ENCODE measurements at regions not wholly inside any gene's neighbourhood (a gene's known extent, or its start where the extent isn't known, plus 50 kb on each side); places are given as distances from the start of the nearest gene placed in this dataset.
A peak's percentile ranks its signal among the peaks of the same experiment; 100 is the strongest.
"Not testable (repeated sequence)": the region's sequence is repeated elsewhere in the genome, so short reads cannot be mapped to it uniquely, and the experiment has no call there.

DNA sequence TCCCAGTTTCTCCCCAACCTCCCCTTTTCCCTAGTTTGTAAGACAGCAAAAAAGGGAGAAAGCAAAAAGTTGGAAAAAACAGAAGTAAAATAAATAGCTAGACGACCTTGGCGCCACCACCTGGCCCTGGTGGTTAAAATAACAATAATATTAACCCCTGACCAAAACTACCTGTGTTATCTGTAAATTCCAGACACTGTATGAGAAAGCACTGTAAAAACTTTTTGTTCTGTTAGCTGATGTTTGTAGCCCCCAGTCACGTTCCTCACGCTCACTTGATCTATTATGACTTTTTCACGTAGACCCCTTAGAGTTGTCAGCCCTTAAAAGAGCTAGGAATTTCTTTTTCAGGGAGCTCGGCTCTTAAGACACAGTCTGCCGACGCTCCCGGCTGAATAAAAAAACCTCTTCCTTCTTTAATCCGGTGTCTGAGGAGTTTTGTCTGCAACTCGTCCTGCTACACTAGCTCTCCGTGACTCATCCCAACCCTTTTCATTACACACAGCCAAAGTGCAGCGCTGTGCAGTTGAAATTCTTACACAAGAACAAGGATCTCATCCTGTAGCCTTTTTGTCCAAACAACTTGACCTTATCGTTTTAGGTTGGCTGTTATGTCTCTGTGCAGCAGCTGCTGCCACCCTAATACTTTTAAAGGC lies 83.9 kb upstream of the DEFB108B start:
- H2AFZ ChIP-seq (ENCODE audit: low read length); H4K20me1 ChIP-seq (ENCODE audit: insufficient read depth, low read length); H3K4me1 ChIP-seq (ENCODE audit: insufficient read depth, low read length, poor library complexity, severe bottlenecking); H3K4me2 ChIP-seq (ENCODE audit: low read length); H3K27ac ChIP-seq (ENCODE audit: low read depth, low read length, poor library complexity, severe bottlenecking); H3K9me2 ChIP-seq (ENCODE audit: insufficient read depth, low read length); H3K79me2 ChIP-seq (ENCODE audit: insufficient read depth, low read depth, low read length); H3K4me3 ChIP-seq (ENCODE audit: low read depth, low read length, poor library complexity, severe bottlenecking); H3K9me3 ChIP-seq (ENCODE audit: low read length); H3K36me3 ChIP-seq (ENCODE audit: insufficient read depth, low read length); POLR2A ChIA-PET; BruUV-seq (replicated peaks); DNase-seq (ENCODE audit: low spot score); intact Hi-C loops (cut with micrococcal nuclease; ENCODE audit: unreplicated experiment); CTCF ChIA-PET (ENCODE audit: unreplicated experiment): not testable (repeated sequence)
- TF ChIP-seq, protein P1, sequence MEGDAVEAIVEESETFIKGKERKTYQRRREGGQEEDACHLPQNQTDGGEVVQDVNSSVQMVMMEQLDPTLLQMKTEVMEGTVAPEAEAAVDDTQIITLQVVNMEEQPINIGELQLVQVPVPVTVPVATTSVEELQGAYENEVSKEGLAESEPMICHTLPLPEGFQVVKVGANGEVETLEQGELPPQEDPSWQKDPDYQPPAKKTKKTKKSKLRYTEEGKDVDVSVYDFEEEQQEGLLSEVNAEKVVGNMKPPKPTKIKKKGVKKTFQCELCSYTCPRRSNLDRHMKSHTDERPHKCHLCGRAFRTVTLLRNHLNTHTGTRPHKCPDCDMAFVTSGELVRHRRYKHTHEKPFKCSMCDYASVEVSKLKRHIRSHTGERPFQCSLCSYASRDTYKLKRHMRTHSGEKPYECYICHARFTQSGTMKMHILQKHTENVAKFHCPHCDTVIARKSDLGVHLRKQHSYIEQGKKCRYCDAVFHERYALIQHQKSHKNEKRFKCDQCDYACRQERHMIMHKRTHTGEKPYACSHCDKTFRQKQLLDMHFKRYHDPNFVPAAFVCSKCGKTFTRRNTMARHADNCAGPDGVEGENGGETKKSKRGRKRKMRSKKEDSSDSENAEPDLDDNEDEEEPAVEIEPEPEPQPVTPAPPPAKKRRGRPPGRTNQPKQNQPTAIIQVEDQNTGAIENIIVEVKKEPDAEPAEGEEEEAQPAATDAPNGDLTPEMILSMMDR (conservative IDR thresholded peaks at IDR 0.05; ENCODE audit: low read length) = 0 out of 2 replicates have a peak, but pooled peaks have one; percentile 34

DNA sequence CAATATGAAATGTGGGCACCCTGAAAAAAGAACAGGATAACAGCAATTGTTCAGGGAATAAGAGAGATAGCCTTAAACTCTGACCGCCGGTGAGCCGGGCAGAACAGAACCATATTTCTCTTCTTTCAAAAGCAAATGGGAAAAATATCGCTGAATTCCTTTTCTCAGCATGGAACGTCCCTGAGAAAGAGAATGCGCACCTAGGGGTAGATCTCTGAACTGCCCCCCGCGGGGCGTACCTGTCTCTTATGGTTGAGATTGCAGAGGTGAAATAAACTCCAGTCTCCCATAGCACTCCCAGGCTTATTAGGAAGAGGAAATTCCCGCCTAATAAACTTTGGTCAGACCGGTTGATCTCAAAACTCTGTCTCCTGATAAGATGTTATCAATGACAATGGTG lies 82.1 kb upstream of the DEFB108B start:
- BruUV-seq (replicated peaks); H3K4me2 ChIP-seq (ENCODE audit: low read length); POLR2A ChIA-PET; H3K36me3 ChIP-seq (ENCODE audit: insufficient read depth, low read length); H3K9me3 ChIP-seq (ENCODE audit: low read length); H3K4me3 ChIP-seq (ENCODE audit: low read depth, low read length, poor library complexity, severe bottlenecking); H3K4me1 ChIP-seq (ENCODE audit: insufficient read depth, low read length, poor library complexity, severe bottlenecking); H3K79me2 ChIP-seq (ENCODE audit: insufficient read depth, low read depth, low read length); DNase-seq (ENCODE audit: low spot score); H4K20me1 ChIP-seq (ENCODE audit: insufficient read depth, low read length); H3K27ac ChIP-seq (ENCODE audit: low read depth, low read length, poor library complexity, severe bottlenecking); intact Hi-C loops (cut with micrococcal nuclease; ENCODE audit: unreplicated experiment); H3K9me2 ChIP-seq (ENCODE audit: insufficient read depth, low read length); H2AFZ ChIP-seq (ENCODE audit: low read length); CTCF ChIA-PET (ENCODE audit: unreplicated experiment): not testable (repeated sequence)

DNA sequence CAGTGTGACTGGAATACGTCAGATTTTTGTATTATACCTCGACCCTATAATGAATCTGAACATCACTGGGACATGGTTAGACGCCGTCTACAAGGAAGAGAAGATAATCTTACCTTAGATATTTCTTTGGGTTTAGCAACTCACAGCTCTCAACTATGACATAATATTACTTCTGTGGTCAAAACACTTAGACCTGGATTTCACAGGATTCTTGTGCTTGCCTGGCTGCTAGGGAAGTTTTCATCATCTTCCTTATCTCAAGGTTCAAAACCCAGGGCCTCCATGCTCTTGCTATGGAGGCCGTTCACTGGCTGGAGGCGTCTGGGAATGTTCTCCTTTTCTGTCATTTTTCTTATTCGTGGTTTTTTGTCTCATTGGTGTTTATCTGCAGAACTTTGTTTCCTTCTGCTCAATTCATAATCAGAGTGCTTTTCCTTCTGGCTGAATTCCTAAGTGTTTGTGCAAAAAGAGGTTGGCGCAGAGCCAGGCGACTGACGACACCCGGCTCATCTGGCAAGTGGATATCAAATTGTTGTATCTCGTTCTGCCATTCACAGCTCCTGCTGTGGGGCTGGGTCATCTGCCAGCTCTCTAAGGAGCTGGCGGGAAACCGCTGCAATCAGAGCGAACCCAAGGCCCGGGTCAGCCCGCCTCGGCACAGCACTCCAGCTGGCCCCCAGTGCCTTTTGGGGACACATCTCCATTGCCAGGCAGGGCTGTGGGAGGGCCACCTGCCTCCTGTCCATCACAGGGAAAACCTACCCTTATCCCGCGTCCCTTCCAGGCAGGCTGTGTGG lies 68.1 kb upstream of the DEFB108B start:
- intact Hi-C loops (cut with micrococcal nuclease; ENCODE audit: unreplicated experiment); BruUV-seq (replicated peaks); H3K27ac ChIP-seq (ENCODE audit: low read depth, low read length, poor library complexity, severe bottlenecking); H3K4me2 ChIP-seq (ENCODE audit: low read length); H3K4me1 ChIP-seq (ENCODE audit: insufficient read depth, low read length, poor library complexity, severe bottlenecking); H3K4me3 ChIP-seq (ENCODE audit: low read depth, low read length, poor library complexity, severe bottlenecking); POLR2A ChIA-PET; DNase-seq (ENCODE audit: low spot score); H2AFZ ChIP-seq (ENCODE audit: low read length); H4K20me1 ChIP-seq (ENCODE audit: insufficient read depth, low read length); H3K9me3 ChIP-seq (ENCODE audit: low read length); CTCF ChIA-PET (ENCODE audit: unreplicated experiment); H3K36me3 ChIP-seq (ENCODE audit: insufficient read depth, low read length); H3K79me2 ChIP-seq (ENCODE audit: insufficient read depth, low read depth, low read length); H3K9me2 ChIP-seq (ENCODE audit: insufficient read depth, low read length): not testable (repeated sequence)

DNA sequence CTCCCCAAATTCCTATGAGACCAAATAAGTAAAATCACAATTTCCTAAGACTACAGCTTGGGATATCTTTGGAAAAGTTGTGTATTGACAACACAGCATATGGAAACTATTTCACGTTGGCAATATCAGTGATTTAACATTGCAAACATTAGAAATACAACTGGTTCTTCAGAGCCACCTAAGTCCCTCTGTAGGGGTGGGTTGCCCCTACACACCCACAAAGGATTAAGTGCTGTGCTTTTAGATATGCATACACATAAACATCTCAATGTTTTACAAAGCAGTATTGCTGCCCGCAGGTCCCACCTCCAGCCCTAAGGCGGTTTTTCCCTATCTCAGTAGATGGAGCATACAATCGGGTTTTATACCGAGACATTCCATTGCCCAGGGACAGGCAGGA lies 66.0 kb upstream of the DEFB108B start:
- H3K9me3 ChIP-seq (ENCODE audit: low read length); CTCF ChIA-PET (ENCODE audit: unreplicated experiment); H3K27ac ChIP-seq (ENCODE audit: low read depth, low read length, poor library complexity, severe bottlenecking); H3K4me3 ChIP-seq (ENCODE audit: low read depth, low read length, poor library complexity, severe bottlenecking); H3K79me2 ChIP-seq (ENCODE audit: insufficient read depth, low read depth, low read length); H3K4me2 ChIP-seq (ENCODE audit: low read length); BruUV-seq (replicated peaks); DNase-seq (ENCODE audit: low spot score); H2AFZ ChIP-seq (ENCODE audit: low read length); intact Hi-C loops (cut with micrococcal nuclease; ENCODE audit: unreplicated experiment); H4K20me1 ChIP-seq (ENCODE audit: insufficient read depth, low read length); POLR2A ChIA-PET; H3K9me2 ChIP-seq (ENCODE audit: insufficient read depth, low read length); H3K4me1 ChIP-seq (ENCODE audit: insufficient read depth, low read length, poor library complexity, severe bottlenecking); H3K36me3 ChIP-seq (ENCODE audit: insufficient read depth, low read length): not testable (repeated sequence)

DNA sequence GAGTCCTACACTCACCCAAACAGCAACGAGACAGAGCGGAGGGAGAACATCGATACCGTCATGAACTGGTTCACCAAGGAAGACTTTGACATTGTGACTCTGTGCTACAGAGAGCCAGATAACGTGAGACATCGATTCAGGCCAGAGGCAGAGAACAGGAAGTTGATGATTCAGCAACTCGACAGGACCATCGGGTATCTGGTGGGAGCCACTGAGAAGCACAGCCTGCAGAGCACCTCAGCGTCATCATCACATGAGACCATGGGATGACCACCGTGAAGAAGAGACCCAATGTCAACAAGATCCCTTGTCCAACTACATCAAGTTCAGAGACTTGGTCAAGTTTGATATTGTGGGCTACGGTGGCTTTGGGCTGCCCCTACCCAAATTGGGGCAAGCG lies 60.8 kb upstream of the DEFB108B start:
- H3K9me3 ChIP-seq (ENCODE audit: low read length); H3K36me3 ChIP-seq (ENCODE audit: insufficient read depth, low read length); H3K79me2 ChIP-seq (ENCODE audit: insufficient read depth, low read depth, low read length); POLR2A ChIA-PET; H3K4me1 ChIP-seq (ENCODE audit: insufficient read depth, low read length, poor library complexity, severe bottlenecking); H3K4me3 ChIP-seq (ENCODE audit: low read depth, low read length, poor library complexity, severe bottlenecking); H2AFZ ChIP-seq (ENCODE audit: low read length); intact Hi-C loops (cut with micrococcal nuclease; ENCODE audit: unreplicated experiment); H3K27ac ChIP-seq (ENCODE audit: low read depth, low read length, poor library complexity, severe bottlenecking); H3K9me2 ChIP-seq (ENCODE audit: insufficient read depth, low read length); DNase-seq (ENCODE audit: low spot score); H3K4me2 ChIP-seq (ENCODE audit: low read length); BruUV-seq (replicated peaks); H4K20me1 ChIP-seq (ENCODE audit: insufficient read depth, low read length); CTCF ChIA-PET (ENCODE audit: unreplicated experiment): not testable (repeated sequence)

All from OCI-LY7 (cell line).